ENCODE measurements at regions not wholly inside any gene's neighbourhood (a gene's known extent, or its start where the extent isn't known, plus 50 kb on each side); places are given as distances from the start of the nearest gene placed in this dataset.

DNA sequence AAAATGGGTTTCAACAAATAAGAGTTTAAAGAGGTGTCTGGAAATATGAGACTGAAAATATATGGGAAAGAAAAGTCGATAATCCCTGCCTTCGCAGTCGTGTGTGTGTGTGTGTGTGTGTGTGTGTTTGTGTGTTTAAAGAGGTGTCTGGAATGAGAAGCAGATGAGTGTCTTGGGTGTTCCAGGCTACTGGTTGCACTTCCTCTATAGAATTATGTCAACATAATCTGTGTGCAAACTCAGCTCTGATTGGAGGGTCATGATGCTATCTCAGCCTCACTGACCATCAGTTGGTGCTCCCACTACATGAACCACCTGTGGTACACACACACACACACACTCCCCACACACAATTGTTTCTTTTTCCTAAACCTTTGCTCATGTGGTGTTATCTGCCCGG, 347.3 kb downstream of the NPIPA8 start:
- TF ChIP-seq YY1 (IDR thresholded peaks at IDR 0.05; ENCODE audit: low read depth) (no peak), TEAD4 (IDR thresholded peaks at IDR 0.05) (no peak), TCF12 (IDR thresholded peaks at IDR 0.05; ENCODE audit: low read depth) (no peak), CREB1 (IDR thresholded peaks at IDR 0.05; ENCODE audit: low read depth) (no peak), NFIC (IDR thresholded peaks at IDR 0.05) (no peak), EP300 (IDR thresholded peaks at IDR 0.05; ENCODE audit: borderline replicate concordance) (no peak), CEBPB (IDR thresholded peaks at IDR 0.05) (no peak), TAF1 (IDR thresholded peaks at IDR 0.05; ENCODE audit: low read depth) (no peak), RAD21 (IDR thresholded peaks at IDR 0.05; ENCODE audit: low read depth) (no peak), EGR1 (IDR thresholded peaks at IDR 0.05) (no peak), ZBTB7A (IDR thresholded peaks at IDR 0.05; ENCODE audit: low read depth) (no peak), FOXM1 (IDR thresholded peaks at IDR 0.05; ENCODE audit: borderline replicate concordance, low read depth) (no peak)
- TF ChIP-seq, protein P1, sequence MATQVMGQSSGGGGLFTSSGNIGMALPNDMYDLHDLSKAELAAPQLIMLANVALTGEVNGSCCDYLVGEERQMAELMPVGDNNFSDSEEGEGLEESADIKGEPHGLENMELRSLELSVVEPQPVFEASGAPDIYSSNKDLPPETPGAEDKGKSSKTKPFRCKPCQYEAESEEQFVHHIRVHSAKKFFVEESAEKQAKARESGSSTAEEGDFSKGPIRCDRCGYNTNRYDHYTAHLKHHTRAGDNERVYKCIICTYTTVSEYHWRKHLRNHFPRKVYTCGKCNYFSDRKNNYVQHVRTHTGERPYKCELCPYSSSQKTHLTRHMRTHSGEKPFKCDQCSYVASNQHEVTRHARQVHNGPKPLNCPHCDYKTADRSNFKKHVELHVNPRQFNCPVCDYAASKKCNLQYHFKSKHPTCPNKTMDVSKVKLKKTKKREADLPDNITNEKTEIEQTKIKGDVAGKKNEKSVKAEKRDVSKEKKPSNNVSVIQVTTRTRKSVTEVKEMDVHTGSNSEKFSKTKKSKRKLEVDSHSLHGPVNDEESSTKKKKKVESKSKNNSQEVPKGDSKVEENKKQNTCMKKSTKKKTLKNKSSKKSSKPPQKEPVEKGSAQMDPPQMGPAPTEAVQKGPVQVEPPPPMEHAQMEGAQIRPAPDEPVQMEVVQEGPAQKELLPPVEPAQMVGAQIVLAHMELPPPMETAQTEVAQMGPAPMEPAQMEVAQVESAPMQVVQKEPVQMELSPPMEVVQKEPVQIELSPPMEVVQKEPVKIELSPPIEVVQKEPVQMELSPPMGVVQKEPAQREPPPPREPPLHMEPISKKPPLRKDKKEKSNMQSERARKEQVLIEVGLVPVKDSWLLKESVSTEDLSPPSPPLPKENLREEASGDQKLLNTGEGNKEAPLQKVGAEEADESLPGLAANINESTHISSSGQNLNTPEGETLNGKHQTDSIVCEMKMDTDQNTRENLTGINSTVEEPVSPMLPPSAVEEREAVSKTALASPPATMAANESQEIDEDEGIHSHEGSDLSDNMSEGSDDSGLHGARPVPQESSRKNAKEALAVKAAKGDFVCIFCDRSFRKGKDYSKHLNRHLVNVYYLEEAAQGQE (IDR thresholded peaks at IDR 0.05; ENCODE audit: low read depth): no peak
- TF ChIP-seq, protein P2, sequence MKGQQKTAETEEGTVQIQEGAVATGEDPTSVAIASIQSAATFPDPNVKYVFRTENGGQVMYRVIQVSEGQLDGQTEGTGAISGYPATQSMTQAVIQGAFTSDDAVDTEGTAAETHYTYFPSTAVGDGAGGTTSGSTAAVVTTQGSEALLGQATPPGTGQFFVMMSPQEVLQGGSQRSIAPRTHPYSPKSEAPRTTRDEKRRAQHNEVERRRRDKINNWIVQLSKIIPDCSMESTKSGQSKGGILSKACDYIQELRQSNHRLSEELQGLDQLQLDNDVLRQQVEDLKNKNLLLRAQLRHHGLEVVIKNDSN (IDR thresholded peaks at IDR 0.05): no peak
- TF ChIP-seq, protein P3, sequence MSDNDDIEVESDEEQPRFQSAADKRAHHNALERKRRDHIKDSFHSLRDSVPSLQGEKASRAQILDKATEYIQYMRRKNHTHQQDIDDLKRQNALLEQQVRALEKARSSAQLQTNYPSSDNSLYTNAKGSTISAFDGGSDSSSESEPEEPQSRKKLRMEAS (IDR thresholded peaks at IDR 0.05): no peak

DNA sequence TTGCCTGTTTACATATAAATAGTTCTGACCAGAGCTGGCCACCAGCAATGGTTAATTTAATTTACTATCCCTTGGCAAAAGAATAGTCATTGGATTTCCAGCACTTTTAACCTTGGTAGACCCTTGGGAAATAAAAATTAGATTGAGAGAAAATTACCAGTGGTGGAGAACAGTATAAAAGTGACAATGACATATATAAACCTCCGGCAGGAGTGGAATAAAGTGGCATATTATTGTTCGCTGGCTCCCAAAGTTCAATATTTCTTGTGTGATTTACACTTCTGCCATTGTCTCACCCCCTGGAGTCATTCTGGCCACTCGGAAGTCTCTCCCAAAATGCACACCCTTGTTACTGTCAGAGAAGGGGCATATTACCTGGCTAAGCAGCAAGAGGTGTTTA, 347.7 kb downstream of the NPIPA8 start:
- TF ChIP-seq, protein P3 (IDR thresholded peaks at IDR 0.05): no peak
- no peak for TF ChIP-seq CREB1 (IDR thresholded peaks at IDR 0.05; ENCODE audit: low read depth)
- TF ChIP-seq EGR1 (IDR thresholded peaks at IDR 0.05): no peak
- TF ChIP-seq, protein P2 (IDR thresholded peaks at IDR 0.05): no peak
- no peak for TF ChIP-seq TCF12 (IDR thresholded peaks at IDR 0.05; ENCODE audit: low read depth)
- no peak for TF ChIP-seq TAF1 (IDR thresholded peaks at IDR 0.05; ENCODE audit: low read depth)
- TF ChIP-seq, protein P1 (IDR thresholded peaks at IDR 0.05; ENCODE audit: low read depth): no peak
- TF ChIP-seq ZBTB7A (IDR thresholded peaks at IDR 0.05; ENCODE audit: low read depth): no peak
- no peak for TF ChIP-seq TEAD4 (IDR thresholded peaks at IDR 0.05)
- no peak for TF ChIP-seq CEBPB (IDR thresholded peaks at IDR 0.05)
- TF ChIP-seq EP300 (IDR thresholded peaks at IDR 0.05; ENCODE audit: borderline replicate concordance): no peak
- TF ChIP-seq NFIC (IDR thresholded peaks at IDR 0.05): no peak

DNA sequence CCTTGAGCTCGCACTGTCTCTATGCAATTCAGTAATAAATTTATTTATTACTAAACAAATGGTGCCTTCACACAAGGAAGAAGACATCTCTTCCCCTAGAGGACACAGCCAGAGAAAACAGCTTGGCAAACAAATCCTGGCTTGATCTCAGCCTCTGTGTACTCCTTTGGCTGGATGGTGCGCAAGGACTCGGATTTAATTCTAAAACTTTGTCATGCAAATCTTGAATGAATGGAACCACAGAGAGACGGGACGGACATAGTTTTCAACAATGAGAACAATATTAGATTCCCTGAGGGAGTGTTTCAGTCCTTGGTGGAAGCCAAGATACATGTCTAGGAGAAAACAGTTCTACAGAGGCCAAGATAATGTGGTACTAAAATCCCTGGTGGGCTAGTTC, 349.5 kb downstream of the NPIPA8 start:
- TF ChIP-seq, protein P2 (IDR thresholded peaks at IDR 0.05): no peak
- no peak for TF ChIP-seq CREB1 (IDR thresholded peaks at IDR 0.05; ENCODE audit: low read depth)
- no peak for TF ChIP-seq ZBTB7A (IDR thresholded peaks at IDR 0.05; ENCODE audit: low read depth)
- TF ChIP-seq EGR1 (IDR thresholded peaks at IDR 0.05): no peak

DNA sequence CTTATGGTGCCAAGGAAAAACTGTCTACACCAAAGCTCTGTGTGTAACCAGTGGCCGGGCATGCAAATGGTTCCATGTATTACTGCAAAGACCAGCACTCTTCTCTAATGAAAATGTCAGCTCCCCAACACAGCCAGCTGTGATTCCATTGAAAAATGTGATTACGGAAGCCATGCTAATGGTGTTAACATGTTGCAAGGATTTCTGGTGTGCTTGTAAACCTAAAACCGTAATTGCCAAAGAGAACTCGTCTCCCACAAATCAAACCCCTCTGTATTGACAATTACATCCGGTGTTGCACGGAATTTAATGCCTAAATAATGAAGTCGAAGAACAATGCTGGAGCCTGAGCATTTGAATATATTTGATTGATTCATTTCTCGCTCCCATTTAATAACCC, 351.7 kb downstream of the NPIPA8 start:
- TF ChIP-seq ZBTB7A (IDR thresholded peaks at IDR 0.05; ENCODE audit: low read depth) (no peak), CEBPB (IDR thresholded peaks at IDR 0.05) (no peak), TAF1 (IDR thresholded peaks at IDR 0.05; ENCODE audit: low read depth) (no peak), TEAD4 (IDR thresholded peaks at IDR 0.05) (no peak), CREB1 (IDR thresholded peaks at IDR 0.05; ENCODE audit: low read depth) (no peak), EP300 (IDR thresholded peaks at IDR 0.05; ENCODE audit: borderline replicate concordance) (no peak)
- TF ChIP-seq, protein P2 (IDR thresholded peaks at IDR 0.05): no peak

DNA sequence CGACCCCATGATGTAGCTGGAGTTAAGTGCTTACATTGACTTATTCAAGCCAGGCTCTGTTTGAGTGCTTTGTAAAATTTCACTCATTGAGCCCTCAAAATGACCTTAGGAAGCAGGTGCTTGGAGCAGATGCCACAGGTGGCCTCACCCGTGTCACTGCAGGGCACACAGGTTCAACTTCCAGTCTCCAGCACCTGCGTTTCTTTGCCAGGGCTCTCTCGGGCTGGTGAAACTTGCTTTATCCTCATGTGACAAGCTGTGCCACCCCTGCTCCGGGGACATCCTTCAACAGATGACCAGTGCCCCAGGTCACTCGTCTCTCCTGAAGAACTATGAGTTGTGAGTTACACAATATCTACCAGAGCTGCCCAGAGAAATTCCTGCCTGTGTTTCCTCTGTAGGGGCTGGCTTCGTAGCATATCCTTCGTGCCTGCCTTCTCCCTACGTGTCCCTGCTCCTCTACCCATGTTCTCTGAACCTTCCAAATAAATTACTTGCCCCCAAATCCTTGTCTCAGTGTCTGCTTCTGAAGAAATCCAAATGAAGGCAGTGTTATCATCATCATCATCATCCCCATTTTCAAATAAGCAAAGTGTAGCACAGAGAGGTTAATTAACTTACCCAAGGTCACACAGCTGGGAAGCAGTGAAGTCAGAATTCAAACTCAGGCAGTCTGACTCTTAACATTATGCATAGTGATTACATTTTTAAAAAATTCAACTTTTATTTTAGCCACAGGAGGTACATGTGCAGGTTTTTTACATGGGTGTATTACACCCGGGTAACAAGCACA, 352.5 kb downstream of the NPIPA8 start:
- TF ChIP-seq RAD21 (IDR thresholded peaks at IDR 0.05; ENCODE audit: low read depth) (no peak), EGR1 (IDR thresholded peaks at IDR 0.05) (no peak), EP300 (IDR thresholded peaks at IDR 0.05; ENCODE audit: borderline replicate concordance) (no peak)

All from Ishikawa (cell line).